Esophagus muscularis mucosa (tissue), 4 donors: ENCODE measurements at regions not wholly inside any gene's neighbourhood (a gene's known extent, or its start where the extent isn't known, plus 50 kb on each side); places are given as distances from the start of the nearest gene placed in this dataset.

ENCODE experiments used
- EP300 ChIP-seq: sonication (generic); formaldehyde crosslinking; IDR thresholded peaks from one replicate; pipeline ENCODE4 v1.6.1; 2017; ENCODE audit warnings: antibody characterized with exemption
- POLR2A ChIP-seq: fragments of 450-650 bp; IDR thresholded peaks from one replicate; pipeline ENCODE4 v1.6.1; 2017; ENCODE audit warnings: antibody characterized with exemption, moderate library complexity, mild to moderate bottlenecking, low read depth
- POLR2AphosphoS5 ChIP-seq, 2 donors: sonication (generic); formaldehyde crosslinking; IDR thresholded peaks; one replicate each; pipeline ENCODE4 v1.6.1; 2017; ENCODE audit warnings: antibody characterized with exemption in 2 of 2
- TF ChIP-seq, protein P1 (sequence below), 3 experiments: fragments of 200-600 bp in 2 of 3; fragments of 450-650 bp in 1 of 3; sonication (generic) in 2 of 3; IDR thresholded peaks; one replicate each; pipeline ENCODE4 v1.5.1; 2017 to 2019; ENCODE audit warnings: antibody characterized with exemption in 3 of 3, mild to moderate bottlenecking in 2 of 3, moderate library complexity in 1 of 3

DNA sequence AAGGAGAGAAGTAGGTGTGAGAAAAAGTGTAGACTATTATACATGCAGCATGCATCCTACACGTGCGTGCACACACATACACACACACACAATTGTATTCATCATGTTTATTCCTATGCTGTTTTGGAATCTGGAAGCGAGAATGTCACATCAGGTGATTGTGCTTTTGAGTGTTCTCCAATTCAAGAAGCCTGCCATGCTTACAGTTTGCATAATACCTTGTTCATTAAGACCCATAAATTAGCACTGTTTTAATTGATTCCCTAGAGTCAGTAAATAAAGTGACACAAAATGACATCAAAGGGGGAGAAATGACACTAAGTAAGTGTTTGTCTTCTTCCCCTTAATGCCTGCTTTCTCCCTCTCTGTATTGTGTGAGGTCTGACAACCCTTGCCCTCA, 336.1 kb upstream of the IGFBP7 start:
- TF ChIP-seq POLR2A (no peak), EP300 (no peak), POLR2AphosphoS5 (IDR thresholded peaks at IDR 0.05) (no peak)
- TF ChIP-seq, protein P1, sequence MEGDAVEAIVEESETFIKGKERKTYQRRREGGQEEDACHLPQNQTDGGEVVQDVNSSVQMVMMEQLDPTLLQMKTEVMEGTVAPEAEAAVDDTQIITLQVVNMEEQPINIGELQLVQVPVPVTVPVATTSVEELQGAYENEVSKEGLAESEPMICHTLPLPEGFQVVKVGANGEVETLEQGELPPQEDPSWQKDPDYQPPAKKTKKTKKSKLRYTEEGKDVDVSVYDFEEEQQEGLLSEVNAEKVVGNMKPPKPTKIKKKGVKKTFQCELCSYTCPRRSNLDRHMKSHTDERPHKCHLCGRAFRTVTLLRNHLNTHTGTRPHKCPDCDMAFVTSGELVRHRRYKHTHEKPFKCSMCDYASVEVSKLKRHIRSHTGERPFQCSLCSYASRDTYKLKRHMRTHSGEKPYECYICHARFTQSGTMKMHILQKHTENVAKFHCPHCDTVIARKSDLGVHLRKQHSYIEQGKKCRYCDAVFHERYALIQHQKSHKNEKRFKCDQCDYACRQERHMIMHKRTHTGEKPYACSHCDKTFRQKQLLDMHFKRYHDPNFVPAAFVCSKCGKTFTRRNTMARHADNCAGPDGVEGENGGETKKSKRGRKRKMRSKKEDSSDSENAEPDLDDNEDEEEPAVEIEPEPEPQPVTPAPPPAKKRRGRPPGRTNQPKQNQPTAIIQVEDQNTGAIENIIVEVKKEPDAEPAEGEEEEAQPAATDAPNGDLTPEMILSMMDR (IDR thresholded peaks at IDR 0.05), result no peak
